Ishikawa (cell line): ENCODE measurements at regions not wholly inside any gene's neighbourhood (a gene's known extent, or its start where the extent isn't known, plus 50 kb on each side); places are given as distances from the start of the nearest gene placed in this dataset.

ENCODE experiments used
- CEBPB ChIP-seq: IDR thresholded peaks from 2 replicates; pipeline ENCODE4 v1.6.1; 2012
- CREB1 ChIP-seq: IDR thresholded peaks from 2 replicates; pipeline ENCODE4 v1.6.1; 2012; ENCODE audit warnings: low read depth
- EGR1 ChIP-seq: IDR thresholded peaks from 2 replicates; pipeline ENCODE4 v1.6.1; 2012
- EP300 ChIP-seq: IDR thresholded peaks from 2 replicates; pipeline ENCODE4 v1.6.1; 2012; ENCODE audit warnings: borderline replicate concordance
- FOXM1 ChIP-seq: IDR thresholded peaks from 2 replicates; pipeline ENCODE4 v1.6.1; 2012; ENCODE audit warnings: low read depth, borderline replicate concordance
- MAX ChIP-seq: IDR thresholded peaks from 2 replicates; pipeline ENCODE4 v1.6.1; 2012
- NFIC ChIP-seq: IDR thresholded peaks from 2 replicates; pipeline ENCODE4 v1.6.1; 2012
- RAD21 ChIP-seq: IDR thresholded peaks from 2 replicates; pipeline ENCODE4 v1.6.1; 2012; ENCODE audit warnings: low read depth
- TAF1 ChIP-seq: IDR thresholded peaks from 2 replicates; pipeline ENCODE4 v1.6.1; 2012; ENCODE audit warnings: low read depth, mild to moderate bottlenecking
- TCF12 ChIP-seq: IDR thresholded peaks from 2 replicates; pipeline ENCODE4 v1.6.1; 2012; ENCODE audit warnings: low read depth
- TEAD4 ChIP-seq: IDR thresholded peaks from 2 replicates; pipeline ENCODE4 v1.6.1; 2012
- USF1 ChIP-seq: IDR thresholded peaks from 2 replicates; pipeline ENCODE4 v1.6.1; 2012
- YY1 ChIP-seq: IDR thresholded peaks from 2 replicates; pipeline ENCODE4 v1.6.1; 2012; ENCODE audit warnings: low read depth
- ZBTB7A ChIP-seq: IDR thresholded peaks from 2 replicates; pipeline ENCODE4 v1.6.1; 2012; ENCODE audit warnings: low read depth
- TF ChIP-seq, protein P1 (sequence below): IDR thresholded peaks from 2 replicates; pipeline ENCODE4 v1.6.1; 2012; ENCODE audit warnings: low read depth, mild to moderate bottlenecking

GRCh38 chr12:86959766-86960458 lies 703.7 kb upstream of the MGAT4C start:
- no peak for TF ChIP-seq EP300
- TF ChIP-seq NFIC = no peak
- TF ChIP-seq, protein P1, sequence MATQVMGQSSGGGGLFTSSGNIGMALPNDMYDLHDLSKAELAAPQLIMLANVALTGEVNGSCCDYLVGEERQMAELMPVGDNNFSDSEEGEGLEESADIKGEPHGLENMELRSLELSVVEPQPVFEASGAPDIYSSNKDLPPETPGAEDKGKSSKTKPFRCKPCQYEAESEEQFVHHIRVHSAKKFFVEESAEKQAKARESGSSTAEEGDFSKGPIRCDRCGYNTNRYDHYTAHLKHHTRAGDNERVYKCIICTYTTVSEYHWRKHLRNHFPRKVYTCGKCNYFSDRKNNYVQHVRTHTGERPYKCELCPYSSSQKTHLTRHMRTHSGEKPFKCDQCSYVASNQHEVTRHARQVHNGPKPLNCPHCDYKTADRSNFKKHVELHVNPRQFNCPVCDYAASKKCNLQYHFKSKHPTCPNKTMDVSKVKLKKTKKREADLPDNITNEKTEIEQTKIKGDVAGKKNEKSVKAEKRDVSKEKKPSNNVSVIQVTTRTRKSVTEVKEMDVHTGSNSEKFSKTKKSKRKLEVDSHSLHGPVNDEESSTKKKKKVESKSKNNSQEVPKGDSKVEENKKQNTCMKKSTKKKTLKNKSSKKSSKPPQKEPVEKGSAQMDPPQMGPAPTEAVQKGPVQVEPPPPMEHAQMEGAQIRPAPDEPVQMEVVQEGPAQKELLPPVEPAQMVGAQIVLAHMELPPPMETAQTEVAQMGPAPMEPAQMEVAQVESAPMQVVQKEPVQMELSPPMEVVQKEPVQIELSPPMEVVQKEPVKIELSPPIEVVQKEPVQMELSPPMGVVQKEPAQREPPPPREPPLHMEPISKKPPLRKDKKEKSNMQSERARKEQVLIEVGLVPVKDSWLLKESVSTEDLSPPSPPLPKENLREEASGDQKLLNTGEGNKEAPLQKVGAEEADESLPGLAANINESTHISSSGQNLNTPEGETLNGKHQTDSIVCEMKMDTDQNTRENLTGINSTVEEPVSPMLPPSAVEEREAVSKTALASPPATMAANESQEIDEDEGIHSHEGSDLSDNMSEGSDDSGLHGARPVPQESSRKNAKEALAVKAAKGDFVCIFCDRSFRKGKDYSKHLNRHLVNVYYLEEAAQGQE = no peak
- no peak for TF ChIP-seq EGR1
- TF ChIP-seq TCF12 = no peak
- no peak for TF ChIP-seq USF1
- TF ChIP-seq ZBTB7A = no peak
- TF ChIP-seq YY1 = no peak
- no peak for TF ChIP-seq MAX
- TF ChIP-seq TEAD4 = no peak
- no peak for TF ChIP-seq FOXM1
- TF ChIP-seq RAD21 = no peak
- no peak for TF ChIP-seq TAF1
- TF ChIP-seq CEBPB = no peak
- no peak for TF ChIP-seq CREB1

- no peak for TF ChIP-seq NFIC
- TF ChIP-seq YY1 = no peak
- TF ChIP-seq MAX = no peak
- TF ChIP-seq CEBPB = no peak
- TF ChIP-seq TEAD4 = no peak
- no peak for TF ChIP-seq EGR1
- TF ChIP-seq, protein P1 = no peak
- TF ChIP-seq TAF1 = no peak
- no peak for TF ChIP-seq TCF12
- no peak for TF ChIP-seq RAD21
- no peak for TF ChIP-seq EP300
- TF ChIP-seq ZBTB7A = no peak
- no peak for TF ChIP-seq USF1
- TF ChIP-seq FOXM1 = no peak
- no peak for TF ChIP-seq CREB1
These were observed 694.3 kb upstream of the MGAT4C start for GRCh38 chr12:86950444-86950843.

GRCh38 chr12:86950043-86950442 lies 693.9 kb upstream of the MGAT4C start:
- no peak for TF ChIP-seq YY1
- TF ChIP-seq USF1 = no peak
- TF ChIP-seq FOXM1 = no peak
- TF ChIP-seq NFIC = no peak
- TF ChIP-seq, protein P1 = no peak
- no peak for TF ChIP-seq TAF1
- TF ChIP-seq TCF12 = no peak
- no peak for TF ChIP-seq RAD21
- no peak for TF ChIP-seq EGR1
- no peak for TF ChIP-seq MAX
- no peak for TF ChIP-seq CEBPB
- no peak for TF ChIP-seq ZBTB7A
- TF ChIP-seq CREB1 = no peak
